ENCODE measurements at regions not wholly inside any gene's neighbourhood (a gene's known extent, or its start where the extent isn't known, plus 50 kb on each side); places are given as distances from the start of the nearest gene placed in this dataset.

DNA sequence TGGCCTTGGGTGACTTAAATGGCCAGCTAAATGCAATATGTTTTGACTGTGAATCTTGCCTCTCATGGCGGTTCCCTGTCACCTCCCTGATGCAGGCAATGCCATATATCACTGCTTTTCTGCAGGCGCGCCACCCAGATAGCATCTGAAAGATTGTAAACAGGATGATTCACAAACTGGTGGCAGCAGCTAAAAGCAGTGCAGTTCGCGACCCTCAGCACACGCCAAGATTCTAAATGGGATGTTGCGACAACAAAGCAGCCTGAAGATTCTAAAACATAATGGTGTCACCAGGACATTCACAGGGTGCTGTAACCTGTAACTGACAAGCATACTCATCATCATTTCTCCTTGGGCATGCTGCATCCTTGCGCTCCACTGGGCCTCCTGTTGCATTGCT lies 440.4 kb upstream of the CADM1 start:
- Mint-ChIP-seq H3K9me3 (peaks cover 0 to 6% (median 2%) of the 10 kb centered on the region in 7 donors), H3K27me3 (ENCODE audit: low read depth in 3 of 3) (peaks cover 14 to 31% (median 16%) of the 10 kb centered on the region in 3 donors), H3K36me3 (no peaks in the 10 kb centered on the region), H3K4me1 (peaks cover 12% of the 10 kb centered on the region), H3K27ac (no peak overlapping the region), H3K4me3 (no peak overlapping the region)
- Histone ChIP-seq H3K79me2 (ENCODE audit: insufficient read depth, low read length) (no peaks in the 10 kb centered on the region), H3K4me3 (replicated peaks in 1 of 3; ENCODE audit: low read depth in 2 of 3, low read length in 3 of 3) (no peak overlapping the region), H4K20me1 (ENCODE audit: insufficient read depth, low read length) (no peaks in the 10 kb centered on the region), H3K36me3 (replicated peaks in 1 of 2; ENCODE audit: control insufficient read depth in 1 of 2, insufficient read depth in 2 of 2, low read length in 2 of 2) (no peaks in the 10 kb centered on the region), H3K4me2 (replicated peaks; ENCODE audit: extremely low read depth, low read length, poor library complexity, severe bottlenecking) (no peak overlapping the region), H2AFZ (ENCODE audit: insufficient read depth, low read depth, low read length, poor library complexity, severe bottlenecking) (no peak overlapping the region), H3K27me3 (ENCODE audit: control insufficient read depth in 2 of 2, insufficient read depth in 2 of 2, low read length in 2 of 2) (peaks cover 14 to 15% of the 10 kb centered on the region in 2 donors), H3K4me1 (ENCODE audit: control insufficient read depth in 1 of 2, insufficient read depth in 2 of 2, low read length in 2 of 2) (peaks cover 15 to 20% of the 10 kb centered on the region in 2 donors), H3K27ac (ENCODE audit: low read depth in 1 of 2, low read length in 2 of 2) (no peak overlapping the region), H3K9ac (ENCODE audit: insufficient read depth, low read length, poor library complexity, severe bottlenecking) (no peak overlapping the region), H3K9me3 (replicated peaks in 1 of 2; ENCODE audit: control insufficient read depth in 1 of 2, insufficient read depth in 1 of 2, low read length in 2 of 2) (no peaks in the 10 kb centered on the region)
- no peak for DNase-seq
- intact Hi-C loops (cut with micrococcal nuclease), result no loop called here
- 92% methylated on average over 8 of the region's 8 CpGs for WGBS (ENCODE audit: insufficient coverage)
- no peak for TF ChIP-seq CTCF (IDR thresholded peaks at IDR 0.05)

GRCh38 chr11:115942011-115942410 lies 437.8 kb upstream of the CADM1 start:
- no peak for TF ChIP-seq CTCF (IDR thresholded peaks at IDR 0.05)
- H3K27me3 Mint-ChIP-seq (ENCODE audit: low read depth in 3 of 3), result peaks cover 15 to 36% (median 23%) of the 10 kb centered on the region in 3 donors
- Histone ChIP-seq H3K4me2 (replicated peaks; ENCODE audit: extremely low read depth, low read length, poor library complexity, severe bottlenecking) (peak overlapping the region; percentile 4), H3K27ac (ENCODE audit: low read depth in 1 of 2, low read length in 2 of 2) (peak overlapping the region in 1 of 2 donors; percentile 50), H2AFZ (ENCODE audit: insufficient read depth, low read depth, low read length, poor library complexity, severe bottlenecking) (no peak overlapping the region), H3K27me3 (ENCODE audit: control insufficient read depth in 2 of 2, insufficient read depth in 2 of 2, low read length in 2 of 2) (peaks cover 21 to 22% of the 10 kb centered on the region in 2 donors), H3K79me2 (ENCODE audit: insufficient read depth, low read length) (no peaks in the 10 kb centered on the region), H3K4me3 (replicated peaks in 1 of 3; ENCODE audit: low read depth in 2 of 3, low read length in 3 of 3) (no peak overlapping the region), H3K9ac (ENCODE audit: insufficient read depth, low read length, poor library complexity, severe bottlenecking) (no peak overlapping the region), H4K20me1 (ENCODE audit: insufficient read depth, low read length) (no peaks in the 10 kb centered on the region), H3K4me1 (ENCODE audit: control insufficient read depth in 1 of 2, insufficient read depth in 2 of 2, low read length in 2 of 2) (peaks cover 15 to 20% of the 10 kb centered on the region in 2 donors), H3K9me3 (replicated peaks in 1 of 2; ENCODE audit: control insufficient read depth in 1 of 2, insufficient read depth in 1 of 2, low read length in 2 of 2) (no peaks in the 10 kb centered on the region), H3K36me3 (replicated peaks in 1 of 2; ENCODE audit: control insufficient read depth in 1 of 2, insufficient read depth in 2 of 2, low read length in 2 of 2) (no peaks in the 10 kb centered on the region)
- peak overlapping the region in 5 of 7 donors; percentile 58 to 91 (median 76) for H3K27ac Mint-ChIP-seq
- WGBS (ENCODE audit: insufficient coverage), result no CpG with 5 or more reads among the region's 2 CpGs
- intact Hi-C loops (cut with micrococcal nuclease), result no loop called here
- H3K36me3 Mint-ChIP-seq, result no peaks in the 10 kb centered on the region
- peaks cover 0 to 1% (median 0%) of the 10 kb centered on the region in 7 donors for H3K9me3 Mint-ChIP-seq
- H3K4me1 Mint-ChIP-seq, result peaks cover 12% of the 10 kb centered on the region
- H3K4me3 Mint-ChIP-seq, result peak overlapping the region in 1 of 2 donors; percentile 9
- no peak for DNase-seq

Measured in CD14-positive monocyte (primary cell).